ENCODE measurements at regions not wholly inside any gene's neighbourhood (a gene's known extent, or its start where the extent isn't known, plus 50 kb on each side); places are given as distances from the start of the nearest gene placed in this dataset.
A peak's percentile ranks its signal among the peaks of the same experiment; 100 is the strongest.

- FAIRE-seq = no peak
- DNase-seq (ENCODE audit: insufficient read length, low spot score) = no peak
Measured at GRCh38 chr7:85614684-85615083, 427.8 kb upstream of the SEMA3D start.

- FAIRE-seq (no peak), DNase-seq (ENCODE audit: insufficient read length, low spot score) (no peak)
Measured at GRCh38 chr7:85612514-85612913, 425.7 kb upstream of the SEMA3D start.

GRCh38 chr7:85608804-85609203 is 421.9 kb upstream of the SEMA3D start:
- DNase-seq (ENCODE audit: insufficient read length, low spot score) (no peak), FAIRE-seq (no peak)

GRCh38 chr7:85602196-85602595 is 415.3 kb upstream of the SEMA3D start:
- DNase-seq (ENCODE audit: insufficient read length, low spot score) (no peak), FAIRE-seq (no peak)

- no peak for FAIRE-seq
Measured at GRCh38 chr7:85600395-85600794, 413.5 kb upstream of the SEMA3D start.

GRCh38 chr7:85596827-85597226 is 410.0 kb upstream of the SEMA3D start:
- DNase-seq (ENCODE audit: insufficient read length, low spot score) = no peak
- no peak for FAIRE-seq

More at GRCh38 chr7:85600395-85600794, 413.5 kb upstream of the SEMA3D start:
- no peak for DNase-seq (ENCODE audit: insufficient read length, low spot score)

- FAIRE-seq = no peak
Measured at GRCh38 chr7:85595750-85596178, 408.9 kb upstream of the SEMA3D start.

GRCh38 chr7:85593355-85593754 is 406.5 kb upstream of the SEMA3D start:
- DNase-seq (ENCODE audit: insufficient read length, low spot score) = no peak
- no peak for FAIRE-seq

More at GRCh38 chr7:85595750-85596178, 408.9 kb upstream of the SEMA3D start:
- no peak for DNase-seq (ENCODE audit: insufficient read length, low spot score)

DNA sequence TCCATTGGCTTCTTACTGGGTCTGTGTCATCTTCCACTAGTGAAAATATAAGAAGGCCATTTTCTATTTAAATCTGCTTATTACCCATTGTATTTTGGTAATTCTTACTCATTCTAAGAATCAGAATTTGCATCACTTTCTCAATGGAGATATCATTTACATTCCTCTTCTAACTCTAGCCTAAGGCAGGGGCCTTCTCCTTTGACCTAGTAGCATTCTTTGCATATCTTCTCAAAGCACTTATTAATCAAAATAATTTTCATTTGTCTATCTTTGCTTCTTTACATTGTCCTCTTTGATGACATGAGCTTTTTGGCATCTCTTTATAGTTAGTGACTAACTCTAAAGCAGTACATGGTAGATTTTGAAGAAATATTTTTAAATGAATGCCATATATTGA is 400.9 kb upstream of the SEMA3D start:
- FAIRE-seq = no peak

DNA sequence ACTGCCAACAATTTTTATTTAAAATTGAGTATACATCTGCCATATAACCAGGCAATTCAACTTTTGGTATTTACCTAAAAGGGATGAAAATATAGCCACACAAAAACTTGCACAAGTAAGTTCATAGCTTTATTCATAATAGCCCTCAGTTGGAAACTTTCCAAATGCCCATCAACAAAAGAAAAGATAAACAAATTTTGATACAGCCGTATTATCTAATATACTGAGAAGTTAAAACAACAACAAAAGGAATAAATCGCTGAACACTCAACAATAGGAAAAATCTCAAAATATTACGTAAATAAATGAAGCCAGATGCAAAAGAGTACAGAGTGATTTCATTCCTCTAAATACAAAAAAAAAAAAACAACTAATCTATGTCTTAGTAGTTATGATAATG is 399.2 kb upstream of the SEMA3D start:
- DNase-seq (ENCODE audit: insufficient read length, low spot score) (no peak), FAIRE-seq (no peak)

More for the DNA sequence above, 400.9 kb upstream of the SEMA3D start:
- DNase-seq (ENCODE audit: insufficient read length, low spot score) = no peak

DNA sequence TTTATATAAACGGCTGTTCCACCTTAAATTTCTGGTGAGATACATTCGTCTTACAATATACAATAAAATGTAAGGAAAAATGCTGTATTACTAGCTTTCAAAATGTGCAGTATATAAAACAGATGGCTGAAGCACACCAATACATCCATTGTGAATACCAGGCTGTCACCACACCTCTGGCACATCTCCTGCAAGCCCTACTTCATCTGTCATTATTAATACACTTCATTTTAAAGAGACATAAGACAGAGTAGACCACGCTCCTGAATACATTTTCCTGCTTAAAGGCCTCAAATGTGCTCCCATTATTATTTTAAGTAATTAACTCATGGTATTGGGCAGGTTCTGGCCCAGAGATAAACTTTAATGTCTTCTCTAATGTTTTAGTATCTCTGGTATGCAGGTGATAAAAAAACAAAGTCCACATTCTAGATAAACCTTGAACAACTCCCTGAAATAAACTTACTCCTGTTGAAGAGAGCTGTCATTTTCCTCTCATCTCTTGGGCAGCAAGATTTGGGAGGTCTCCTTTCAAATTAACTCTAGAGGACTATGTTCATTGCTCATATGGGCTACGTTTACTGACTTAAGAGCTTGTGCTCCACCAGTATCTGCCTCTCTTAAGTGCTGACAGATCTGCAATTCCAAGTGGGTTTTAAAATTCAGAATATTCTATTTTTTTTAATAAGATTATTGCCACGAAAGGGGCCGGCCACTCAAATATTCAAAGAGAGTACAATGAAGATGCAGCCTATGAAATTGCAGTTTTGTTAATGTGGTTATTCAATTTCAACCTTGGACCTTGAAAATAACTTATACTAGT is 396.5 kb upstream of the SEMA3D start:
- no peak for FAIRE-seq
- no peak for DNase-seq (ENCODE audit: insufficient read length, low spot score)

GRCh38 chr7:85573844-85574243 is 387.0 kb upstream of the SEMA3D start:
- no peak for DNase-seq (ENCODE audit: insufficient read length, low spot score)

DNA sequence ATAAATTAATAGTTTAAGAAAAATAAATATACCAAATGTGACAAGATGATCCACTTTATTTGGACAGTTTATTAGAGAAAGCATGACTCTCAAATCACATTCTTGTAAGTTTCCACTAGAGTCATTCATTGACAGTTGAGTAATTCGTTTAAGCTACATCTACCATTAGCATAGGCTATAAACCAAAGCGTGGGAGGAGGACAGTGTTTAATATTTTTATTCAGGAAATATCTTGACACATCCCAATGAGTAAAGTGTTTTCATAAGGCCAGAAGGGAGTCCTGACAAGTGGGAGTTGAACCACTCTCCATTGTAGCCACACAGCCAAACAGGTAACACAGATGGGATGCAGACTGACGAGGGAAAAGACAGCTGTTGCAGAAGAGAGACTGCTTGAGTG is 386.5 kb upstream of the SEMA3D start:
- DNase-seq (ENCODE audit: insufficient read length, low spot score) = no peak
- FAIRE-seq = no peak

More at GRCh38 chr7:85573844-85574243, 387.0 kb upstream of the SEMA3D start:
- no peak for FAIRE-seq

- FAIRE-seq (no peak), DNase-seq (ENCODE audit: insufficient read length, low spot score) (no peak)
Measured at GRCh38 chr7:85570898-85571297, 384.0 kb upstream of the SEMA3D start.

DNA sequence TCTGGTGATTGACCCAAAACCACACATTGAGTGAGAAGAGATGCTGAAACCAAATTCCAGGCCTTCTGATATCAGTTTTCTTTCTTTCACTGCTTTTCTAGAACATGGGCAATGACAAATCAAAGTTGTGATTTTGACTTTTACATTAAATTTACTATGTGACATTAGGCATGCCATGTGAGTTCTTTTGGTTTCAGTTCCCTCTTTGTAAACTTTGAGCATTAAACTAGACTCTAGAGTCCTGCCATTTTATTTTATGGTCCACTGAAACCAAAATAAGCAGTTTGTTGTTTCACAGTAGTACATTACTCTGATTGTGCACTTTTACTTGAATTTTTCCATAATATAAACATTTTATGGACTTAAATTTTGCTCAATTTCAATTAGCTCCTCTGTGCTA is 381.1 kb upstream of the SEMA3D start:
- no peak for DNase-seq (ENCODE audit: insufficient read length, low spot score)
- FAIRE-seq = no peak

DNA sequence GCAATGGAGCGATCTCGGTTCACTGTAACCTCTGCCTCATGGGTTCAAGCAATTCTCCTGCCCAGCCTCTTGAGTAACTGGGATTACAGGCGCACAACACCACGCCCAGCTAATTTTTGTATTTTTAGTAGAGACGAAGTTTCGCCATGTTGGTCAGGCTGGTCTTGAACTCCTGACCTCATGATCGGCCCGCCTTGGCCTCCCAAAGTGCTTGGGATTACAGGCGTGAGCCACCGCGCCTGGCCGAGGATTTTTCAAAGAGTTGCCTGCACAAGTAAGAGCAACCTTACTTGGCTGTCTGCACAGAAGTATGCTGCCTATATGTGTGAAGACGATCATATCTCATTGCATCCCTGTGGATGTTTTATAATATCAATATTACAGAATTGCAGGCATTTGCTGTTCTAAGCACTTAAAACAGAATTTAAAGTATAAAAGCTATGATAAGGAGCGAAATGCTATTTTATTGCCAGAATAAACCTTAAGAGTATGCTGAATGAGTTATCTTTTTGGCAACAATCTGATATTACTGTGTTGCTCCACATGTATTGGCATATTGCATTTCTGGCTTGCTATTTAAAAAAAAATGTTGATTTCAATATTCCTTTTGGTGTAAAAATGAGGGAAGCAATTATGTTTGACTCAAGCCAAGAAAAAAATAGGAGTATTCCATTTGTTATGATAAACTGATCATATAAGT is 379.4 kb upstream of the SEMA3D start:
- FAIRE-seq (no peak), DNase-seq (ENCODE audit: insufficient read length, low spot score) (no peak)

GRCh38 chr7:85565276-85565675 is 378.4 kb upstream of the SEMA3D start:
- no peak for FAIRE-seq
- no peak for DNase-seq (ENCODE audit: insufficient read length, low spot score)

DNA sequence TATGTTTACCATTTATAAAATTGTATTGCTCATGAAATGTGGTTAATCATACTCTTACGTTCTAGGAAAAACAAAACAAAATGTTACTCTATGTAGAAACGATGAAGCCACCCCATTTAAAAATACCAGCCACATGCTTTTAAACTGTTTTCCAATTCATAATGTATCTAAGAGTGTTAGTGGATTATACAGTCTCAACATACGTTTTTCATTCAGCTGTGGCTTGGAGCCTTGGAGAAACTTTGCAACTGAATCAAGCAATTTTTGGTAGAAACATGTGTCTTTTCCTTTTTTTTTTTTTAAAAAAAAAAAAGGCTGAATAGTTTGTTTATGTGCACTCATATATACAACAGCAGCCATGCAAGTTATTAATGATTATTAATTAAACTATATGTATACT is 378.0 kb upstream of the SEMA3D start:
- no peak for FAIRE-seq
- no peak for DNase-seq (ENCODE audit: insufficient read length, low spot score)

DNA sequence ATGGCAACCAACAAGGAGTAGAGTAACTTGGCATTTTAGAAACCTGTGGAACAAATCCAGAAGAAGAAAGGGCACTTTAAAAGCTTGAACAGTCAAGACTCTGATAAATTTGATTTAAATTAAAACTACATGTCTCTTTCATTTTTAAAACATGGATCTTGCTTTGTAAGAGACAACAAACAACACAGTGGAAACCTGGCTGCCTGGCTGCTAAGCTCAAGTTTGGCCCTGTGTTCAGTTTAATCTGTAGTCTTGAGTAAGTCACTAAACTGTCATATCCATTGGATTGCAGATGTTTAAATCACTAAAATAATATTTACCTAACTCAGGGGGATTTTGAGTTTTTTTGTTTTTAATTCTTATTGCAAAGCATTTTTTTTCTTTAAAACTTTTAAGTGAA is 374.9 kb upstream of the SEMA3D start:
- DNase-seq (ENCODE audit: insufficient read length, low spot score) (no peak), FAIRE-seq (no peak)

DNA sequence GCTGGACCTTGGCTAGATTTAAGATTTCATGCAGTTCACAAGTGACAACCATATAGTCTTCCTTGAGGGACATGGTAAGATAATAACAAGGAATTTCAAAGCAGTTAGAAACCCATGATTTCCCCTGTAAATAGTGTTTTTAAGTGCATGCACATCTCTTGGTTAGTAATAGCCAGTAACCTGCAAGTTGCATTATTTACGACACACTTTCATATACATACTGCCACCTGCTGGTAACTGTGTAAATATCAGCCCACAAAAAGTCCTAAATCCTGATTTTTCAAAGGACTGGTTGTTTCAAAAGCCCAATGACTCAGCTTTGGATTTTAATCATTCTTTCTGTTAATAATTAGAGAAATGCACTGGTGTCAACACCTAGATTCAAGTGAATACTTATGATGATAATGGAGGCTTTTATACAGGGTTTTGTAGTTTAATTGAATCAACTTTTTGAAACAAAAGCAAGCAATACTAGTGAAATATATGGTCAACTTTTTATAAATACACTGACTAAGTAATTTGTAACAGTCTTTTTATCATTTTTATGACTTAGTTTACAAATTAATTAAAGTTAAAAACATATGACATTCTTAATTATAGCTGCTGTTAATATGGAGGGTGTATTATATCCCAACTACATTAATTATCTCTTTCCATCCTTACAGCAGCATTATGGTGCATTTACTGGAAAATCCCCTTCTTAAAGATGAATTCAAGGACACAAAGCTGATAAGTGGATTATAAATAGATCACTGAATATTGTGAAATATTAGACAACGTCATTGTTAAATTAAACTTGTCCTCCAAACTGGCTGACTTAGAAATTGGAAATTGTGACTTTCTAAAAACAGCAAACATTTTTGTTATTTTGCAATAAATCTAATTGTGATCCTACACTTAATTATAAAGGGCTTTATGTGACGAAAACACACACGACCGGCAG is 367.7 kb upstream of the SEMA3D start:
- peak; percentile 52 for FAIRE-seq
- DNase-seq (ENCODE audit: insufficient read length, low spot score) = no peak
